PFSK-1 (cell line): ENCODE measurements at regions not wholly inside any gene's neighbourhood (a gene's known extent, or its start where the extent isn't known, plus 50 kb on each side); places are given as distances from the start of the nearest gene placed in this dataset.

Source experiments
- FOXP2 ChIP-seq: optimal IDR thresholded peaks from 2 replicates; pipeline ENCODE3; 2011; ENCODE audit warnings: borderline replicate concordance, control low read depth, inconsistent platforms; ENCODE audit not compliant: insufficient read depth; ENCODE audit errors: extremely low read length, extremely low read depth
- POLR2AphosphoS5 ChIP-seq: IDR thresholded peaks from 2 replicates; pipeline ENCODE4 v1.6.1; 2012; ENCODE audit warnings: low read depth, mild to moderate bottlenecking, control low read depth, low read length, moderate library complexity
- REST ChIP-seq, 2 experiments: IDR thresholded peaks; 2 replicates each; pipeline versions ENCODE4 v1.6.1 to v1.8.0; 2011 to 2012; ENCODE audit warnings: low read depth in 2 of 2, low read length in 2 of 2, control low read depth in 1 of 2, inconsistent platforms in 1 of 2, mild to moderate bottlenecking in 1 of 2, moderate library complexity in 1 of 2; ENCODE audit not compliant: insufficient read depth in 1 of 2
- SIN3A ChIP-seq: IDR thresholded peaks from 2 replicates; pipeline ENCODE4 v1.6.1; 2012; ENCODE audit warnings: mild to moderate bottlenecking, low read length, moderate library complexity, borderline replicate concordance; ENCODE audit not compliant: insufficient read depth
- TAF1 ChIP-seq: IDR thresholded peaks from 2 replicates; pipeline ENCODE4 v1.6.1; 2012; ENCODE audit warnings: low read length, control low read depth, borderline replicate concordance; ENCODE audit not compliant: insufficient read depth

- TF ChIP-seq POLR2AphosphoS5: no peak
- TF ChIP-seq SIN3A: no peak
- no peak for TF ChIP-seq TAF1
- TF ChIP-seq REST (IDR thresholded peaks at IDR 0.05; ENCODE audit: insufficient read depth in 1 of 2, low read depth in 2 of 2, low read length in 2 of 2): no peak
- TF ChIP-seq FOXP2: no peak
These were observed 1398.3 kb downstream of the DSC3 start for GRCh38 chr18:29644276-29644675.

- TF ChIP-seq FOXP2 (no peak), POLR2AphosphoS5 (no peak), TAF1 (no peak), REST (IDR thresholded peaks at IDR 0.05; ENCODE audit: insufficient read depth in 1 of 2, low read depth in 2 of 2, low read length in 2 of 2) (no peak)
These were observed 1413.0 kb downstream of the DSC3 start for GRCh38 chr18:29629493-29630036.

- no peak for TF ChIP-seq POLR2AphosphoS5
These were observed 1416.4 kb downstream of the DSC3 start for GRCh38 chr18:29626094-29626493.

- no peak for TF ChIP-seq REST (IDR thresholded peaks at IDR 0.05; ENCODE audit: insufficient read depth in 1 of 2, low read depth in 2 of 2, low read length in 2 of 2)
- no peak for TF ChIP-seq POLR2AphosphoS5
- no peak for TF ChIP-seq SIN3A
- no peak for TF ChIP-seq FOXP2
- no peak for TF ChIP-seq TAF1
These were observed 1425.7 kb downstream of the DSC3 start for GRCh38 chr18:29616867-29617266.

- TF ChIP-seq REST (IDR thresholded peaks at IDR 0.05; ENCODE audit: insufficient read depth in 1 of 2, low read depth in 2 of 2, low read length in 2 of 2) (no peak), SIN3A (no peak), FOXP2 (no peak), TAF1 (no peak), POLR2AphosphoS5 (no peak)
These were observed 1432.1 kb upstream of the CDH2 start for GRCh38 chr18:29608982-29609381.

GRCh38 chr18:29605365-29605764, 1428.4 kb upstream of the CDH2 start:
- TF ChIP-seq POLR2AphosphoS5 (no peak), FOXP2 (no peak), SIN3A (no peak), TAF1 (no peak), REST (IDR thresholded peaks at IDR 0.05; ENCODE audit: insufficient read depth in 1 of 2, low read depth in 2 of 2, low read length in 2 of 2) (no peak)
